ENCODE measurements at regions not wholly inside any gene's neighbourhood (a gene's known extent, or its start where the extent isn't known, plus 50 kb on each side); places are given as distances from the start of the nearest gene placed in this dataset.

DNA sequence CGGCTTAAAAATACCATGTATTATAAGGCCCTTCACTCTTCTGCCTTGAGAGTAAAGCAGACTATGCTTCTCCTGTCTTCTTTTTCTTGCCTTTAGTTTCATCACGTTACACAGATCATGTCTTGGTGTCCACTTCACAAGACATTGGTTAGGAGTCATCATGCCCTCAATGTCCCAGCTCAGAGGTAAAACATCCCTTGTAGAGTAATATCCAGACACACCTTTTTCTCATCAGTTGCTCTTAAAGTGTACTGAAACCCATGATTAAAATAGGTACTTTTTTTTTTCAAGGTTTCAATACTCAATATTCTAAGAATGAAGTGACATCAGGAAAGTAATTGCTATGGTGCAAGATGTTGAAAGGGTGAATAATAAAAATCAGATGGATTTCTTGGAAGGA, 267.8 kb downstream of the PMP22 start:
- TF ChIP-seq, protein P1, sequence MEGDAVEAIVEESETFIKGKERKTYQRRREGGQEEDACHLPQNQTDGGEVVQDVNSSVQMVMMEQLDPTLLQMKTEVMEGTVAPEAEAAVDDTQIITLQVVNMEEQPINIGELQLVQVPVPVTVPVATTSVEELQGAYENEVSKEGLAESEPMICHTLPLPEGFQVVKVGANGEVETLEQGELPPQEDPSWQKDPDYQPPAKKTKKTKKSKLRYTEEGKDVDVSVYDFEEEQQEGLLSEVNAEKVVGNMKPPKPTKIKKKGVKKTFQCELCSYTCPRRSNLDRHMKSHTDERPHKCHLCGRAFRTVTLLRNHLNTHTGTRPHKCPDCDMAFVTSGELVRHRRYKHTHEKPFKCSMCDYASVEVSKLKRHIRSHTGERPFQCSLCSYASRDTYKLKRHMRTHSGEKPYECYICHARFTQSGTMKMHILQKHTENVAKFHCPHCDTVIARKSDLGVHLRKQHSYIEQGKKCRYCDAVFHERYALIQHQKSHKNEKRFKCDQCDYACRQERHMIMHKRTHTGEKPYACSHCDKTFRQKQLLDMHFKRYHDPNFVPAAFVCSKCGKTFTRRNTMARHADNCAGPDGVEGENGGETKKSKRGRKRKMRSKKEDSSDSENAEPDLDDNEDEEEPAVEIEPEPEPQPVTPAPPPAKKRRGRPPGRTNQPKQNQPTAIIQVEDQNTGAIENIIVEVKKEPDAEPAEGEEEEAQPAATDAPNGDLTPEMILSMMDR (IDR thresholded peaks at IDR 0.05), result no peak
- H3K79me2 ChIP-seq (ENCODE audit: insufficient read depth, low read length), result no peaks in the 10 kb centered on the region
- no peaks in the 10 kb centered on the region for H4K20me1 ChIP-seq (ENCODE audit: insufficient read depth, low read length)
- intact Hi-C loops (cut with micrococcal nuclease), result no loop called here
- WGBS (ENCODE audit: insufficient coverage), result 95% methylated on average over 2 of the region's 2 CpGs
- H3K9me3 ChIP-seq (replicated peaks in 1 of 2; ENCODE audit: control insufficient read depth in 1 of 2, insufficient read depth in 1 of 2, low read length in 2 of 2), result no peaks in the 10 kb centered on the region
- DNase-seq, result no peak
- peaks cover 1 to 3% (median 3%) of the 10 kb centered on the region in 3 donors for H3K27me3 Mint-ChIP-seq (ENCODE audit: low read depth in 3 of 3)
- H3K27me3 ChIP-seq (ENCODE audit: control insufficient read depth in 2 of 2, insufficient read depth in 2 of 2, low read length in 2 of 2), result no peaks in the 10 kb centered on the region
- no peak overlapping the region for H3K4me2 ChIP-seq (replicated peaks; ENCODE audit: extremely low read depth, low read length, poor library complexity, severe bottlenecking)
- no peaks in the 10 kb centered on the region for H3K4me1 Mint-ChIP-seq
- no peak overlapping the region for H3K9ac ChIP-seq (ENCODE audit: insufficient read depth, low read length, poor library complexity, severe bottlenecking)
- H3K4me3 Mint-ChIP-seq, result no peak overlapping the region
- no peak overlapping the region for H3K27ac ChIP-seq (ENCODE audit: low read depth in 1 of 2, low read length in 2 of 2)
- H3K27ac Mint-ChIP-seq, result no peak overlapping the region
- no peaks in the 10 kb centered on the region for H3K36me3 ChIP-seq (replicated peaks in 1 of 2; ENCODE audit: control insufficient read depth in 1 of 2, insufficient read depth in 2 of 2, low read length in 2 of 2)
- H3K4me1 ChIP-seq (ENCODE audit: control insufficient read depth in 1 of 2, insufficient read depth in 2 of 2, low read length in 2 of 2), result no peaks in the 10 kb centered on the region
- no peaks in the 10 kb centered on the region for H3K36me3 Mint-ChIP-seq
- H3K9me3 Mint-ChIP-seq, result peaks cover 0 to 9% (median 3%) of the 10 kb centered on the region in 7 donors
- H3K4me3 ChIP-seq (replicated peaks in 1 of 3; ENCODE audit: low read depth in 2 of 3, low read length in 3 of 3), result no peak overlapping the region
- no peak overlapping the region for H2AFZ ChIP-seq (ENCODE audit: insufficient read depth, low read depth, low read length, poor library complexity, severe bottlenecking)

DNA sequence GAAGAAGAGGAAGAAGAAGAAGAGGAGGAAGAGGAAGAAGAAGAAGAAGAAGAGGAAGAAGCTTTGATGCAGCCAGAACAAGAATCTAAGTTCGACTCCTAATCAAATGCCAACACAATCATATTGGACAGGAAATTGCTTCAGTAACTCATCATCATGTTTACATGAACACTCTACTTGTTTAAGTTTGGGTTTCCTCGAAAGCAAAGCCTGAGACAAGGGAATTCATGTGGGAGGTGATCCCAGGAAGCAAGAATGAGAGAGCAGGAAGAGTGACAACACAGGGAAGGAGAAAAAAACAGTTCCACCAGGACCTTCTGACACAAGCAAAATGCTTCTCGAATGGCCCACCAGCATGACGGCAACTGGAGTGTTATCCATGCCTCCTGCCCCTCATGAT, 279.0 kb downstream of the PMP22 start:
- Mint-ChIP-seq H3K27me3 (ENCODE audit: low read depth in 3 of 3) (peaks cover 0 to 4% (median 0%) of the 10 kb centered on the region in 3 donors), H3K27ac (peak overlapping the region in 1 of 7 donors; percentile 37), H3K4me1 (no peaks in the 10 kb centered on the region), H3K36me3 (no peaks in the 10 kb centered on the region), H3K9me3 (peaks cover 0 to 6% (median 3%) of the 10 kb centered on the region in 7 donors), H3K4me3 (no peak overlapping the region)
- Histone ChIP-seq H3K4me1 (ENCODE audit: control insufficient read depth in 1 of 2, insufficient read depth in 2 of 2, low read length in 2 of 2) (no peaks in the 10 kb centered on the region), H3K4me3 (replicated peaks in 1 of 3; ENCODE audit: low read depth in 2 of 3, low read length in 3 of 3) (no peak overlapping the region), H3K27ac (ENCODE audit: low read depth in 1 of 2, low read length in 2 of 2) (no peak overlapping the region), H3K36me3 (replicated peaks in 1 of 2; ENCODE audit: control insufficient read depth in 1 of 2, insufficient read depth in 2 of 2, low read length in 2 of 2) (no peaks in the 10 kb centered on the region), H3K79me2 (ENCODE audit: insufficient read depth, low read length) (no peaks in the 10 kb centered on the region), H3K4me2 (replicated peaks; ENCODE audit: extremely low read depth, low read length, poor library complexity, severe bottlenecking) (no peak overlapping the region), H3K9me3 (replicated peaks in 1 of 2; ENCODE audit: control insufficient read depth in 1 of 2, insufficient read depth in 1 of 2, low read length in 2 of 2) (no peaks in the 10 kb centered on the region), H4K20me1 (ENCODE audit: insufficient read depth, low read length) (no peaks in the 10 kb centered on the region), H3K9ac (ENCODE audit: insufficient read depth, low read length, poor library complexity, severe bottlenecking) (no peak overlapping the region), H3K27me3 (ENCODE audit: control insufficient read depth in 2 of 2, insufficient read depth in 2 of 2, low read length in 2 of 2) (no peaks in the 10 kb centered on the region), H2AFZ (ENCODE audit: insufficient read depth, low read depth, low read length, poor library complexity, severe bottlenecking) (no peak overlapping the region)
- TF ChIP-seq, protein P1 (IDR thresholded peaks at IDR 0.05), result no peak
- WGBS (ENCODE audit: insufficient coverage), result 84% methylated on average over 2 of the region's 4 CpGs
- no peak for DNase-seq
- intact Hi-C loops (cut with micrococcal nuclease), result no loop called here
